HG02840 (cell line): ENCODE measurements at regions not wholly inside any gene's neighbourhood (a gene's known extent, or its start where the extent isn't known, plus 50 kb on each side); places are given as distances from the start of the nearest gene placed in this dataset.

Experiments
- ATAC-seq: cut with Tn5 transposase; IDR thresholded peaks from one replicate; pipeline ENCODE4 v1.9.1; 2021; ENCODE audit warnings: mild to moderate bottlenecking, moderate library complexity, moderate number of reproducible peaks; ENCODE audit not compliant: unreplicated experiment, low FRiP score

- ATAC-seq: no peak
Measured at GRCh38 chr10:110373857-110374654, 69.3 kb upstream of the SMNDC1 start.

GRCh38 chr10:110375121-110375520 lies 70.4 kb upstream of the SMNDC1 start:
- no peak for ATAC-seq

- ATAC-seq: no peak
Measured at GRCh38 chr10:110376021-110376766, 71.5 kb upstream of the SMNDC1 start.

GRCh38 chr10:110376767-110377160 lies 72.0 kb upstream of the SMNDC1 start:
- ATAC-seq: no peak

- no peak for ATAC-seq
Measured at GRCh38 chr10:110378006-110378405, 73.3 kb upstream of the SMNDC1 start.

- ATAC-seq: no peak
Measured at GRCh38 chr10:110378533-110379108, 73.9 kb upstream of the SMNDC1 start.

- ATAC-seq: no peak
Measured at GRCh38 chr10:110379831-110380230, 75.1 kb upstream of the SMNDC1 start.

- ATAC-seq: no peak
Measured at GRCh38 chr10:110380293-110380692, 75.6 kb upstream of the SMNDC1 start.

GRCh38 chr10:110382695-110383094 lies 78.0 kb upstream of the SMNDC1 start:
- no peak for ATAC-seq

GRCh38 chr10:110387617-110387982 lies 82.9 kb upstream of the SMNDC1 start:
- ATAC-seq: no peak

GRCh38 chr10:110387983-110388686 lies 83.4 kb upstream of the SMNDC1 start:
- peak; percentile 76 for ATAC-seq

GRCh38 chr10:110388687-110389052 lies 84.0 kb upstream of the SMNDC1 start:
- no peak for ATAC-seq

- ATAC-seq: no peak
Measured at GRCh38 chr10:110389255-110389654, 84.5 kb upstream of the SMNDC1 start.

- no peak for ATAC-seq
Measured at GRCh38 chr10:110391541-110391940, 86.8 kb upstream of the SMNDC1 start.

- ATAC-seq: no peak
Measured at GRCh38 chr10:110392121-110392520, 87.4 kb upstream of the SMNDC1 start.

GRCh38 chr10:110392868-110393740 lies 88.4 kb upstream of the SMNDC1 start:
- ATAC-seq: no peak

GRCh38 chr10:110393866-110394265 lies 89.1 kb upstream of the SMNDC1 start:
- no peak for ATAC-seq

- no peak for ATAC-seq
Measured at GRCh38 chr10:110394296-110394695, 89.6 kb upstream of the SMNDC1 start.

- no peak for ATAC-seq
Measured at GRCh38 chr10:110394898-110395297, 90.2 kb upstream of the SMNDC1 start.
